ENCODE measurements at regions not wholly inside any gene's neighbourhood (a gene's known extent, or its start where the extent isn't known, plus 50 kb on each side); places are given as distances from the start of the nearest gene placed in this dataset.
A peak's percentile ranks its signal among the peaks of the same experiment; 100 is the strongest.

GRCh38 chr12:91566328-91567099 lies 383.9 kb upstream of the DCN start:
- no peak for DNase-seq
- intact Hi-C loops (cut with DNase I) = no loop called here
- ATAC-seq = no peak

- intact Hi-C loops (cut with DNase I) = no loop called here
- no peak for ATAC-seq
- no peak for DNase-seq
Observed at GRCh38 chr12:91565846-91566245, 383.2 kb upstream of the DCN start.

GRCh38 chr12:91565246-91565645 lies 382.6 kb upstream of the DCN start:
- no peak for DNase-seq
- intact Hi-C loops (cut with DNase I) = no loop called here
- ATAC-seq = peak in 1 of 2 donors; percentile 17

GRCh38 chr12:91563011-91563765 lies 380.6 kb upstream of the DCN start:
- intact Hi-C loops (cut with DNase I) = no loop called here
- DNase-seq = no peak
- ATAC-seq = no peak

- ATAC-seq (no peak), DNase-seq (no peak)
- intact Hi-C loops (cut with DNase I) = no loop called here
Observed at GRCh38 chr12:91562476-91562875, 379.9 kb upstream of the DCN start.

- DNase-seq (no peak), ATAC-seq (no peak)
- intact Hi-C loops (cut with DNase I) = no loop called here
Observed at GRCh38 chr12:91561958-91562325, 379.3 kb upstream of the DCN start.

GRCh38 chr12:91561301-91561957 lies 378.8 kb upstream of the DCN start:
- DNase-seq (no peak), ATAC-seq (no peak)
- intact Hi-C loops (cut with DNase I) = no loop called here

- ATAC-seq (no peak), DNase-seq (no peak)
- intact Hi-C loops (cut with DNase I) = no loop called here
Observed at GRCh38 chr12:91556909-91557308, 374.3 kb upstream of the DCN start.

GRCh38 chr12:91555436-91556415 lies 373.1 kb upstream of the DCN start:
- DNase-seq (no peak), ATAC-seq (no peak)

GRCh38 chr12:91551927-91552326 lies 369.3 kb upstream of the DCN start:
- intact Hi-C loops (cut with DNase I) = no loop called here
- DNase-seq (peak; percentile 23), ATAC-seq (peak in 1 of 2 donors; percentile 40)

More at GRCh38 chr12:91555436-91556415, 373.1 kb upstream of the DCN start:
- intact Hi-C loops (cut with DNase I) = no loop called here

- ATAC-seq (no peak), DNase-seq (no peak)
- intact Hi-C loops (cut with DNase I) = no loop called here
Observed at GRCh38 chr12:91551242-91551641, 368.6 kb upstream of the DCN start.

- ATAC-seq = no peak
- intact Hi-C loops (cut with DNase I) = no loop called here
- DNase-seq = no peak
Observed at GRCh38 chr12:91542666-91543065, 360.0 kb upstream of the DCN start.

GRCh38 chr12:91542067-91542466 lies 359.4 kb upstream of the DCN start:
- DNase-seq (no peak), ATAC-seq (no peak)
- intact Hi-C loops (cut with DNase I) = no loop called here

- intact Hi-C loops (cut with DNase I) = no loop called here
- DNase-seq (no peak), ATAC-seq (no peak)
Observed at GRCh38 chr12:91538418-91538817, 355.8 kb upstream of the DCN start.

GRCh38 chr12:91533366-91533765 lies 350.7 kb upstream of the DCN start:
- DNase-seq = no peak
- no peak for ATAC-seq
- intact Hi-C loops (cut with DNase I) = no loop called here

- no peak for ATAC-seq
Observed at GRCh38 chr12:91529829-91530228, 347.2 kb upstream of the DCN start.

GRCh38 chr12:91523831-91524230 lies 341.2 kb upstream of the DCN start:
- DNase-seq (no peak), ATAC-seq (no peak)
- intact Hi-C loops (cut with DNase I) = no loop called here

More at GRCh38 chr12:91529829-91530228, 347.2 kb upstream of the DCN start:
- no peak for DNase-seq
- intact Hi-C loops (cut with DNase I) = no loop called here

- intact Hi-C loops (cut with DNase I) = no loop called here
- no peak for ATAC-seq
- DNase-seq = no peak
Observed at GRCh38 chr12:91516695-91517047, 334.1 kb upstream of the DCN start.
